HUDEP-2 (cell line): ENCODE measurements at regions not wholly inside any gene's neighbourhood (a gene's known extent, or its start where the extent isn't known, plus 50 kb on each side); places are given as distances from the start of the nearest gene placed in this dataset.
"Not testable (repeated sequence)": the region's sequence is repeated elsewhere in the genome, so short reads cannot be mapped to it uniquely, and the experiment has no call there.

Experiments used
- DNase-seq, 76 experiments: peaks; one replicate each; lab custom pipeline; 2025; ENCODE audit not compliant: unreplicated experiment in 76 of 76; lab: John Stamatoyannopoulos, UW

- no peak for DNase-seq
Observed at GRCh38 chr1:230558324-230558723, 84.0 kb upstream of the COG2 start.

GRCh38 chr1:230556453-230556852, 85.8 kb upstream of the COG2 start:
- DNase-seq = no peak

- DNase-seq = no peak
Observed at GRCh38 chr1:230555814-230556213, 86.5 kb upstream of the COG2 start.

GRCh38 chr1:230552880-230553279, 89.4 kb upstream of the COG2 start:
- no peak for DNase-seq

DNA sequence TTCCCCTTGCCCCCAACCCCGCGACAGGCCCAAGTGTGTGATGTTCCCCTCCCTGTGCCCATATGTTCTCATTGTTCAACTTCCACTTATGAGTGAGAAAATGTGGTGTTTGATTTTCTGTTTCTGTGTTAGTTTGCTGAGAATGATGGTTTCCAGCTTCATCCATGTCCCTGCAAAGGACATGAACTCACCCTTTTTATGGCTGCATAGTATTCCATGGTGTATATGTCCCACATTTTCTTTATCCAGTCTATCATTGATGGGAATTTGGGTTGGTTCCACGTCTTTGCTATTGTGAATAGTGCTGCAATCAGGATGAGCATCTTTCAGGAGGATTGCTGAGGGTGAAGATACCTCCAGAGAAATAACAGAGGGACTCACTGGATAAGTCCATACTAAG, 91.3 kb upstream of the COG2 start:
- DNase-seq = not testable (repeated sequence)

DNA sequence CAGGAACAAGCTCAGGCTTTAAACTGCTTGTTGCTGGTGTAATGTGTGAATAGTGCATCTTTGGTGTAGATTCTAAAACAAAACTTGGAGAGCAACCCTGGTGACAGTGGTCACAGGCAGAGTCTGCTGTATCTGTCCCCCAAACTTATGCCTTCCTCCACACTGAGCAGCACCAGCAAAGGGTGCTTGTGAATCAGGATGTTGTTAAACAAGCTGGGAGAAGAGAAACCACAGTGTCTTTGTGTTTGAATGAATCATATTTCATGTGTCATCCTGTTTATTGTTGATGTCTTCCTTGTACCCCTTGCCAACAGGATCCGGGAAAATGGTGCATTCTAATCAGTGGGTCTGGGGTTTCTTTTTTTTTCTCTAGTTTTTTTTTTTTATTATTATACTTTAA, 91.9 kb upstream of the COG2 start:
- DNase-seq = no peak

DNA sequence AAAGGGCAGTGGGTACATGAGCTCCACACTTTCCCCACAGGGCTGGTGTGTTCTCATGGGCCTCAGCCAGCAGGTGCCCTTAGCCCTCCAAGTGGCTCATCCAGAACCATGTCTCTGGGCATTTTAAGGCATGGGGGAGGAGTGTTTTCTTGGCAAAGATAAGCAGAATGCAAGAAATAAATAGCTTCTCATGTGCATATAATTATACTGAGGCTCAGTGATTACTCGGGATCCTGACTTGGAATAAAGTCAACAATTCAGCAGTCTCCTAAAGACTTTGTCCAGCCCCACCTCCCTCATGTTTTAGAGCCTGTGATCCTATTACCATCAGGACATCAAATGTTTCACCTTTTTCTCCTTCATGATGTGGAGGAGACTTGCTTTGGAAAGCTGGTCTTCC, 92.7 kb upstream of the COG2 start:
- no peak for DNase-seq

DNA sequence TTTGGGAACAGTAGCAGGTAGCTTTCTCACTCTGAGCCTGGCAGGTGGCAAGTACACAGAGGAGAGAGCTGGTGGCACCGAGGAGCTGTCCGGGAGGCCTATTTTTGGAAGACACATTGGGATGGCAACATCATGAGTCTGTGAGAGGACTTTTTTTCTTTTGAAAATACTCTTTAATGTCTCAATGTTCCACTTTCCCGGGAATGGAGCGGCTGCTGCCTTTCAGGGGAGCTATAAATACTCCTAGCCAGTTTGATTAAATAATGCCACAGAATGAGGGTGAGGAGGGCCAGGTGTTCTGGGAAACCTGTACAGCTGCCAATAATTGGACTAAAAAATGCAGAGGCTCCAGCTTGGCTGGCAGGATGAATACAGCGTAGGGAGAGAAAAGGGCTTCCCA, 93.3 kb upstream of the COG2 start:
- DNase-seq = no peak

- no peak for DNase-seq
Observed at GRCh38 chr1:230548357-230548756, 93.9 kb upstream of the COG2 start.

DNA sequence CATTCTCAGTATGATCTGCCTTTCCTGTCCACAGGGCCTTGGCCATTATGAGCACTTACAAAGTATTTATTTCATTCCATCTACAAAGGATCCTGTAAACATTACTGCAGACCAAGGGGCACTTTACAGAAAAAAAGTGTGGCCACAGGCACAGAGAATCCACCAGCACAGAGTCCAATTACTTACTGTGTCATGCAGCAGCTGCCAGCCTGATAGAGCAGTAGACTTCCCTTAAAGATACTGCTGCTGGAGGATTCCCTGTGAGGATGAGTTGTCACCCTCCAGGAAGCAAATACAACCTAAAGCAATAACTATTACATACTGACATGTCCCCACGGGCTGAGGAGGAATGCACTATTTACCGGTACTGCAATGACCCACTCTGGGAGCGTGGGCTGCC, 97.1 kb upstream of the COG2 start:
- DNase-seq = no peak

- DNase-seq = no peak
Observed at GRCh38 chr1:230544758-230545157, 97.5 kb upstream of the COG2 start.

- DNase-seq = no peak
Observed at GRCh38 chr1:230543085-230543484, 99.2 kb upstream of the COG2 start.

DNA sequence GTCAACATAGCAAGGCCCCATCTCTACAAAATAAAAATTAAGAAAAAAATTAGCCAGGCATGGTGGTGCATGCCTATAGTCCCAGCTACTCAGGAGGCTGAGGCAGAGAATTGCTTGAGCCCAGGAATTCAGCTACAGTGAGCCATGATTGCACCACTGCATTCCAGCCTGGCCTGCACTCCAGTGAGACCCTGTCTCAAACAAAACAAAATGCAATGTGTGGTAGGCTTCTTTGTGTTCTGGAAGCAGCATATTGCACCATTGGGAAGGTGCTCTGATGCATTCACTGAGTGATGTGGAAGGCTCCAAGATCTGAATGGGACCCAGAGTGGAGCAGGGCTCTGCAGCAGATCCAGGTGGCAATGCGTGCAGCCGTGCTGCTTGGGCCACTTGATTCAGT, 99.6 kb upstream of the COG2 start:
- no peak for DNase-seq

DNA sequence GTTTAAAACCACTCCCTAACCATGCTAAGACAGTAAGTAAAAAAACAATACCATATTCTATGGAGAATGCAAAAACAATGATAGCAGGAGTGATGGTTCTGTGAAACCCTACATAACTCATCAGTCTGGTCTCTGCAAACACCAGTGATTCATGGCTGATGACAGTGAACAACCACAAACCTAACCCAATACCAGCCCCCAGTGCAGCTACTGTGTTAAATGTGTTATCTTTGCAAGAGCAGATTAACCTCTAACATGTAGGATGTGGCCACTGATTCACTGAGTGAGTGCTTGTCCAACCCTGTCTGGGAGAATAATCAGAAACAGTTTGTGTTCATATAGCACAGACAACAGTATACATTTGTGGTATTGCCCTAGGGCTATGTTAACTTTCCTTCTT, 100.2 kb upstream of the COG2 start:
- peak in 10 of 76 experiments; percentile 1 to 50 (median 8) for DNase-seq

DNA sequence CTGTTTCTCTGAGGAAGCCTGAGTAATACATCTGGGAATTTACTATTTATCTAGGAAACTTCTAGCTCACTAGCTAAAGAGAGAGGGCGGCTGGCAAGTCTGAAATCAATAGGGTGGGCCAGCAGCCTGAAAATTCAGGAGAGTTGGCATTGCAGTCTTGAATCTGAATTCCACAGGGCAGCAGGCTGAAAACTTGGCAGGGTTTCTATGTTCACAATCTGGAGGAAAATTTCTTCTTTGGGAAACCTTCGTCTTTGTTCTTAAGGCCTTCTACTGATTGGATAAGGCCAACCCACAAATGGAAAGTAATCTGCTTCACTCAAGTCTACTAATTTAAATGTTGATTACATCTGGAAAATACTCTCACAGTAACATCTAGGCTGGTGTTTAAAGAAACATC, 101.0 kb upstream of the COG2 start:
- no peak for DNase-seq

DNA sequence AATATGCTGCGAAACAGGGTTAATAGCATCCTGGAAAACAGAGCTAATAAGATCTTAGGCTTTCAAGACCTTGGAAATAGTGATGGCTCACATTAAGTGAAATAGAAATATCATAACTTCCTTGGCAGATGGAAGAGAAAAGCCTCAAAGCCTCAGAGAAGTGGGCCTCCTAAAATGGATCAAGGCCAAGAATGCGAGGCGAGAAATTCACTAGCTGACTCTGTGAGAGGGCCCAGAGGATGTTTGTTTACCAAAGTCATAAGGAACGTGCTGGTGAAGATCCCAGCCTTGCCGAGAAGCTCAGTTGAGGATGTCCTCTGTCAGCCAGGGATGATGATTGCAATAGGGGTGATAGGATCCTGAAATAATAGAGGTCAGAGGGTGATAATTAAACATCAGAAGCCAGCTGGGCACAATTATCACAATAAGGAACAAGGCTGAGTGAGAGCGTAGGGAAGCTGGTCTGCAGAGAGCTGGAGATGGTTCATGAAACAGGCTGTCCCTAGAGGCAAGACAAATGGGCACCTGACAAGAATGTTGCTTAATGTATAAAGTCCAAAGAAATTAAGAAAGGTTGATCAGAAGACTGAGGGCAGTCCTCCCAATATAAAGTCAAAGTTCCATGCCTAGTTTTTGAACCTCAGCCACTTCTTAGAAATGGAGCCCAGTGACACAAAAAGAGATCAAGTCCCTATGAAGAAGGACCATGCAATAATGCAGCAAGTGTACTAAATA, 101.7 kb upstream of the COG2 start:
- DNase-seq = no peak

DNA sequence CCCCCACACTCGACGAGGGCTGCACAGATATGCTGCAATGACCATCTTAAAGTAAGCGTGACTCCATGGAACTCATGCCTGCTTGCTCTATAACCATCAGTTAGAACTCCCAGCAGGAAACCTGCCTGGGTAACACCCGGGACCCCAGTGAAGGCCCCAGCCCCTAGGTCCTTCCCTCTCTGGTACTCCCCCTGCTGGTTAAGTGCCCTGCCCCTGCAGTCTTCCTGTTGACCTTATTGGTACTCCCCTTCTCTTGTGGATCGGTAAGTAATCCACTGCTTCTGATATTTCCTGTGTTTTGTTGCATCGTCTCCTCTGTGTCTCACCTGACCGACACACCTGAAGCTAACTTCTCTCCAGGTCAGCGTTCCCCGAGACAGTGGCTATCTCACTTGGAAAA, 104.8 kb upstream of the COG2 start:
- no peak for DNase-seq

DNA sequence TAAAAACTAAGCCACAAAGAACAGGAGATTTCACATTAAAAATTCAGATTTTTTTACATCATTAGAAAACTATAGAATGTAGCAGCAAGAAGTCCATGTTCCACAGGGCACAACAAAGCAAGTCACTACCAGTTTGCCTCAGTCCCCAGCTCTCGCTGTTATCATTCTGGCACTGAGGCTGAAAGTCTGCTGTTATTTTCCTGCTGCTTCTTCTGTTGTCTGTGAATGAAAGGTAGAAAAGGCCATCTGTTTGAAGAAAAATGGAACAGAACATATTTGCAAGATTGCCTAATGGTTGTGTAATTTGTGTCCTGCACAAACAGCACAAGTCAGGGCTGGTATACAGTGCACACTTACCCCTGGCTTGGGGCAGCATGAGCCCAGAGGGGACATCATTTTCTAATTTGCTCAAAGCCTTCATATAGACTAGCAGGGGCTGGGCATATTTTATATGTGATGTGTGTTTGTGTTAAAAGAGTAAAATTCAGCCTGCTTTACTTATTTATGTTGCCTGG, 105.6 kb upstream of the COG2 start:
- no peak for DNase-seq

- DNase-seq = no peak
Observed at GRCh38 chr1:230534224-230534623, 108.1 kb upstream of the COG2 start.

- no peak for DNase-seq
Observed at GRCh38 chr1:230531103-230531502, 105.0 kb upstream of the PGBD5 start.

DNA sequence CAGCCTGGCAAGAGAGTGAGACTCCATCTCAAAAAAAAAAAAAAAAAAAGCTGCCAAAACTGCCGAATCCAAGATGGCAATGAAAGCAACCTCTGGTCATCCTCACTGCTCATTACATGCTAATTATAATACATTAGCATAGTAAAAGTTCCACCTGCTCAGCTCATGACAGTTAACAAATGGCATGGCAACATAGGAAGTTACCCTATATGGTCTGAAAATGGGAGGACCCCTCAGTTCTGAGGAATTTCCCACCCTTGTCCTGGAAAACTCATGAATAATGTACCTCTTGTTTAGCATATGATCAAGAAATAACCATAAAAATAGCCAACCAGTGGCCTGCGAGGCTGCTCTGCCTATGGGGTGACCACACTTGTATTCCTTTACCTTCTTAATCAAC, 93.1 kb upstream of the PGBD5 start:
- no peak for DNase-seq

- no peak for DNase-seq
Observed at GRCh38 chr1:230518511-230518910, 92.4 kb upstream of the PGBD5 start.

GRCh38 chr1:230517786-230518185, 91.7 kb upstream of the PGBD5 start:
- DNase-seq = no peak
